IMR-90 (cell line): ENCODE measurements at regions not wholly inside any gene's neighbourhood (a gene's known extent, or its start where the extent isn't known, plus 50 kb on each side); places are given as distances from the start of the nearest gene placed in this dataset.

Source experiments
- ATAC-seq: fragments of 200-7000 bp; cut with Tn5 transposase; 2 replicates; pipeline ENCODE4 v1.9.1; 2020; ENCODE audit warnings: low read depth, mild to moderate bottlenecking, moderate library complexity
- BruUV-seq: library from RNA; stranded (reverse); fragments of 400-500 nt; replicated peaks from 2 replicates; lab custom pipeline; 2021; lab: Mats Ljungman, UMichigan
- CTCF ChIA-PET: fragments of 300-600 bp; formaldehyde crosslinking; extraction: SDS; loops from one replicate; lab custom pipeline; 2021; ENCODE audit warnings: antibody characterized with exemption; lab: Yijun Ruan, JAX
- POLR2A ChIA-PET: fragments of 300-600 bp; sonication (Branson Sonifier 250); formaldehyde crosslinking; loops from one replicate; lab custom pipeline; 2022; ENCODE audit warnings: antibody characterized with exemption; ENCODE audit not compliant: unreplicated experiment; lab: Charles Lee
- DNase-seq: peaks from one replicate; pipeline ENCODE4 v3.0.0; 2013
- H2AFZ ChIP-seq: replicated peaks from 2 replicates; pipeline ENCODE3; 2013; ENCODE audit warnings: low read length, mild to moderate bottlenecking; ENCODE audit not compliant: poor library complexity
- H2AK5ac ChIP-seq: 2 replicates; pipeline ENCODE4 v1.6.1; 2013; ENCODE audit warnings: low read depth, low read length, inconsistent platforms
- H2AK9ac ChIP-seq: replicated peaks from 2 replicates; pipeline ENCODE3; 2013; ENCODE audit warnings: mild to moderate bottlenecking, low read depth, low read length, moderate library complexity; ENCODE audit not compliant: poor library complexity
- H2BK120ac ChIP-seq: 2 replicates; pipeline ENCODE4 v1.6.1; 2013; ENCODE audit warnings: low read depth, low read length, inconsistent platforms
- H2BK15ac ChIP-seq: 3 replicates; pipeline ENCODE4 v1.6.1; 2013; ENCODE audit warnings: low read depth, low read length, inconsistent platforms
- H2BK20ac ChIP-seq: 2 replicates; pipeline ENCODE4 v1.6.1; 2013; ENCODE audit warnings: low read depth, mild to moderate bottlenecking, inconsistent platforms, low read length, moderate library complexity
- H2BK5ac ChIP-seq: 2 replicates; pipeline ENCODE4 v1.6.1; 2013; ENCODE audit warnings: mild to moderate bottlenecking, low read depth, low read length, inconsistent platforms; ENCODE audit not compliant: poor library complexity, severe bottlenecking
- H3K14ac ChIP-seq: replicated peaks from 2 replicates; pipeline ENCODE4 v1.6.1; 2013; ENCODE audit warnings: low read depth, low read length, inconsistent platforms
- H3K18ac ChIP-seq: 2 replicates; pipeline ENCODE4 v1.6.1; 2013; ENCODE audit warnings: low read depth, low read length, control low read depth
- H3K23ac ChIP-seq: 2 replicates; pipeline ENCODE4 v1.6.1; 2013; ENCODE audit warnings: low read depth, low read length, inconsistent platforms
- H3K27ac ChIP-seq: 2 replicates; pipeline ENCODE4 v1.5.1; 2013; ENCODE audit warnings: mild to moderate bottlenecking, control low read depth, low read length; ENCODE audit not compliant: insufficient read depth
- H3K27me3 ChIP-seq: 2 replicates; pipeline ENCODE4 v1.6.1; 2013; ENCODE audit warnings: low read length; ENCODE audit not compliant: control insufficient read depth, insufficient read depth
- H3K36me3 ChIP-seq: 2 replicates; pipeline ENCODE4 v1.6.1; 2013; ENCODE audit warnings: low read length, mixed read lengths; ENCODE audit not compliant: control insufficient read depth, insufficient read depth
- H3K4ac ChIP-seq: 2 replicates; pipeline ENCODE4 v1.6.1; 2013; ENCODE audit warnings: low read depth, low read length, inconsistent platforms
- H3K4me1 ChIP-seq: 2 replicates; pipeline ENCODE4 v1.6.1; 2013; ENCODE audit warnings: low read length, mixed read lengths; ENCODE audit not compliant: control insufficient read depth, insufficient read depth
- H3K4me2 ChIP-seq: 2 replicates; pipeline ENCODE4 v1.6.1; 2013; ENCODE audit warnings: low read depth, mild to moderate bottlenecking, control low read depth, low read length, moderate library complexity
- H3K4me3 ChIP-seq: 2 replicates; pipeline ENCODE4 v1.5.1; 2013; ENCODE audit warnings: low read depth, mild to moderate bottlenecking, control low read depth, low read length, moderate library complexity; ENCODE audit not compliant: insufficient read depth
- H3K56ac ChIP-seq: 2 replicates; pipeline ENCODE4 v1.6.1; 2013; ENCODE audit warnings: low read length, inconsistent platforms; ENCODE audit not compliant: insufficient read depth; ENCODE audit errors: extremely low read depth
- H3K79me1 ChIP-seq, 2 experiments: 2 replicates each; pipeline ENCODE4 v1.6.1; 2013; ENCODE audit warnings: low read length in 2 of 2, inconsistent platforms in 1 of 2, low read depth in 1 of 2
- H3K9ac ChIP-seq: 2 replicates; pipeline ENCODE4 v1.6.1; 2013; ENCODE audit warnings: low read depth, low read length, control low read depth
- H3K9me1 ChIP-seq: 2 replicates; pipeline ENCODE4 v1.6.1; 2013; ENCODE audit warnings: low read length, inconsistent platforms; ENCODE audit not compliant: insufficient read depth
- H3K9me3 ChIP-seq: 2 replicates; pipeline ENCODE4 v1.6.1; 2013; ENCODE audit warnings: low read length; ENCODE audit not compliant: control insufficient read depth, insufficient read depth
- H4K20me1 ChIP-seq: 2 replicates; pipeline ENCODE4 v1.6.1; 2013; ENCODE audit warnings: low read length, inconsistent platforms; ENCODE audit not compliant: insufficient read depth
- H4K5ac ChIP-seq: 2 replicates; pipeline ENCODE4 v1.6.1; 2013; ENCODE audit warnings: mild to moderate bottlenecking, low read depth, low read length, control low read depth
- H4K8ac ChIP-seq, 2 experiments: 2 replicates each; pipeline ENCODE4 v1.6.1; 2013; ENCODE audit warnings: low read depth in 2 of 2, low read length in 2 of 2, control low read depth in 1 of 2, inconsistent platforms in 1 of 2
- H4K91ac ChIP-seq: 2 replicates; pipeline ENCODE4 v1.6.1; 2013; ENCODE audit warnings: low read depth, low read length, inconsistent platforms; ENCODE audit not compliant: insufficient read depth
- BHLHE40 ChIP-seq: fragments of 150-350 bp; IDR thresholded peaks from 2 replicates; pipeline ENCODE4 v1.6.1; 2016; ENCODE audit warnings: mild to moderate bottlenecking, low read depth, low read length
- CEBPB ChIP-seq: IDR thresholded peaks from 2 replicates; pipeline ENCODE4 v1.6.1; 2012; ENCODE audit warnings: low read depth, low read length, improper control_type of control experiment
- CHD1 ChIP-seq: IDR thresholded peaks from 2 replicates; pipeline ENCODE4 v1.6.1; 2012; ENCODE audit warnings: low read depth, low read length, improper control_type of control experiment
- CTCF ChIP-seq: conservative IDR thresholded peaks from 2 replicates; pipeline ENCODE4 v1.5.1; 2012; ENCODE audit warnings: mild to moderate bottlenecking, low read depth, low read length, improper control_type of control experiment
- MAFK ChIP-seq: IDR thresholded peaks from 2 replicates; pipeline ENCODE4 v1.6.1; 2012; ENCODE audit warnings: low read depth, low read length, improper control_type of control experiment
- MAZ ChIP-seq: IDR thresholded peaks from 2 replicates; pipeline ENCODE4 v1.6.1; 2012; ENCODE audit warnings: low read depth, mild to moderate bottlenecking, low read length, improper control_type of control experiment, moderate library complexity, borderline replicate concordance
- MXI1 ChIP-seq: IDR thresholded peaks from 2 replicates; pipeline ENCODE4 v1.6.1; 2012; ENCODE audit warnings: low read depth, mild to moderate bottlenecking, low read length, moderate library complexity, borderline replicate concordance
- NFE2L2 ChIP-seq: fragments of 150-350 bp; IDR thresholded peaks from 2 replicates; pipeline ENCODE4 v1.6.1; 2016; ENCODE audit warnings: low read depth, mild to moderate bottlenecking, low read length
- POLR2A ChIP-seq: IDR thresholded peaks from 2 replicates; pipeline ENCODE4 v1.6.1; 2012; ENCODE audit warnings: mild to moderate bottlenecking, low read depth, low read length
- RAD21 ChIP-seq: IDR thresholded peaks from 2 replicates; pipeline ENCODE4 v1.6.1; 2012; ENCODE audit warnings: low read length, improper control_type of control experiment
- RCOR1 ChIP-seq: IDR thresholded peaks from 2 replicates; pipeline ENCODE4 v1.6.1; 2012; ENCODE audit warnings: mild to moderate bottlenecking, low read length, improper control_type of control experiment; ENCODE audit not compliant: insufficient replicate concordance
- SMC3 ChIP-seq: fragments of 150-350 bp; IDR thresholded peaks from 2 replicates; pipeline ENCODE4 v1.6.1; 2016; ENCODE audit warnings: low read depth, mild to moderate bottlenecking, antibody characterized with exemption, low read length, moderate library complexity
- WGBS, 2 experiments: methylation state at CpG; one replicate each; pipeline versions ENCODE4 v1.1.5 to v1.1.7; 2013; ENCODE audit warnings: missing lambda C conversion rate in 2 of 2; ENCODE audit not compliant: insufficient read length in 1 of 2; ENCODE audit errors: extremely low coverage in 2 of 2; 5-methylcytosine and 5-hydroxymethylcytosine counted together
- dilution Hi-C: fragments of 300-500 bp; cut with HindIII; formaldehyde crosslinking; loops from one replicate; pipeline ENCODE4 v1.14.3; 2018; ENCODE audit warnings: low sequenced_read_pairs; ENCODE audit not compliant: unreplicated experiment
- in situ Hi-C: fragments of 300-500 bp; cut with MboI; formaldehyde crosslinking; loops from 3 replicates; pipeline ENCODE4 v1.14.3; 2019; ENCODE audit warnings: low sequenced_read_pairs, inconsistent platforms, mixed read lengths
- intact Hi-C: fragments of 100-400 bp; cut with micrococcal nuclease; formaldehyde crosslinking; loops from 2 replicates; pipeline ENCODE4 v1.10.0; 2022
- TF ChIP-seq, protein P1 (sequence below): fragments of 150-350 bp; IDR thresholded peaks from 2 replicates; pipeline ENCODE4 v1.6.1; 2016; ENCODE audit warnings: low read depth, mild to moderate bottlenecking, low read length, moderate library complexity, borderline replicate concordance
- TF ChIP-seq, protein P2 (sequence below): fragments of 150-350 bp; IDR thresholded peaks from 2 replicates; pipeline ENCODE4 v1.6.1; 2017; ENCODE audit warnings: mild to moderate bottlenecking, antibody characterized with exemption, low read length, low read depth

GRCh38 chrX:109783701-109784079 lies 50.6 kb upstream of the ACSL4 start:
- no peak overlapping the region for H3K14ac ChIP-seq
- no peaks in the 10 kb centered on the region for H3K36me3 ChIP-seq
- no peak overlapping the region for H2AK5ac ChIP-seq
- ChIA-PET POLR2A (no interaction called here), CTCF (no interaction called here)
- no peak overlapping the region for H3K9ac ChIP-seq
- no peak for DNase-seq
- H2BK120ac ChIP-seq = no peak overlapping the region
- no peak overlapping the region for H2BK5ac ChIP-seq
- H4K5ac ChIP-seq = no peak overlapping the region
- peaks cover 7% of the 10 kb centered on the region for H3K27me3 ChIP-seq
- H4K20me1 ChIP-seq = no peaks in the 10 kb centered on the region
- H3K4me3 ChIP-seq = no peak overlapping the region
- no peak overlapping the region for H4K8ac ChIP-seq
- H2AFZ ChIP-seq = no peak overlapping the region
- no peak overlapping the region for H2BK20ac ChIP-seq
- no peak overlapping the region for H3K56ac ChIP-seq
- H3K79me1 ChIP-seq = no peaks in the 10 kb centered on the region
- H3K4ac ChIP-seq = no peak overlapping the region
- H3K27ac ChIP-seq = no peak overlapping the region
- in situ Hi-C loops (no loop called here), intact Hi-C loops (no loop called here), dilution Hi-C loops (no loop called here)
- BruUV-seq = no TSS peak
- no peak overlapping the region for H4K91ac ChIP-seq
- H2AK9ac ChIP-seq = no peak overlapping the region
- no peak overlapping the region for H2BK15ac ChIP-seq
- no peak overlapping the region for H3K18ac ChIP-seq
- H3K23ac ChIP-seq = no peak overlapping the region
- no peaks in the 10 kb centered on the region for H3K4me1 ChIP-seq
- 50% methylated on average over 1 of the region's 5 CpGs; no CpG with 5 or more reads in 1 of the 2 experiments for WGBS, 2 experiments
- TF ChIP-seq NFE2L2 = no peak
- no peak for TF ChIP-seq MXI1
- TF ChIP-seq BHLHE40 = no peak
- no peak for TF ChIP-seq CHD1
- TF ChIP-seq MAZ = no peak
- no peak for TF ChIP-seq CEBPB
- TF ChIP-seq POLR2A = no peak
- TF ChIP-seq SMC3 = no peak
- no peak for TF ChIP-seq MAFK
- TF ChIP-seq, protein P1, sequence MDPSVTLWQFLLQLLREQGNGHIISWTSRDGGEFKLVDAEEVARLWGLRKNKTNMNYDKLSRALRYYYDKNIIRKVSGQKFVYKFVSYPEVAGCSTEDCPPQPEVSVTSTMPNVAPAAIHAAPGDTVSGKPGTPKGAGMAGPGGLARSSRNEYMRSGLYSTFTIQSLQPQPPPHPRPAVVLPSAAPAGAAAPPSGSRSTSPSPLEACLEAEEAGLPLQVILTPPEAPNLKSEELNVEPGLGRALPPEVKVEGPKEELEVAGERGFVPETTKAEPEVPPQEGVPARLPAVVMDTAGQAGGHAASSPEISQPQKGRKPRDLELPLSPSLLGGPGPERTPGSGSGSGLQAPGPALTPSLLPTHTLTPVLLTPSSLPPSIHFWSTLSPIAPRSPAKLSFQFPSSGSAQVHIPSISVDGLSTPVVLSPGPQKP = no peak
- TF ChIP-seq, protein P2, sequence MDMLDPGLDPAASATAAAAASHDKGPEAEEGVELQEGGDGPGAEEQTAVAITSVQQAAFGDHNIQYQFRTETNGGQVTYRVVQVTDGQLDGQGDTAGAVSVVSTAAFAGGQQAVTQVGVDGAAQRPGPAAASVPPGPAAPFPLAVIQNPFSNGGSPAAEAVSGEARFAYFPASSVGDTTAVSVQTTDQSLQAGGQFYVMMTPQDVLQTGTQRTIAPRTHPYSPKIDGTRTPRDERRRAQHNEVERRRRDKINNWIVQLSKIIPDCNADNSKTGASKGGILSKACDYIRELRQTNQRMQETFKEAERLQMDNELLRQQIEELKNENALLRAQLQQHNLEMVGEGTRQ = no peak
- no peak for TF ChIP-seq RCOR1
- TF ChIP-seq CTCF = no peak
- no peak for TF ChIP-seq RAD21
- H3K4me2 ChIP-seq = no peak overlapping the region
- no peaks in the 10 kb centered on the region for H3K9me3 ChIP-seq
- no peaks in the 10 kb centered on the region for H3K9me1 ChIP-seq
- ATAC-seq = no peak
